Activated CD4-positive, alpha-beta memory T cell treated with anti-CD3 and anti-CD28 coated beads for 36 hours (primary cell): ENCODE measurements at regions not wholly inside any gene's neighbourhood (a gene's known extent, or its start where the extent isn't known, plus 50 kb on each side); places are given as distances from the start of the nearest gene placed in this dataset.
A peak's percentile ranks its signal among the peaks of the same experiment; 100 is the strongest.

ENCODE experiments used
- CTCF ChIA-PET: fragments of 350-600 bp; sonication (Branson Sonifier 250); formaldehyde crosslinking; loops from one replicate; lab custom pipeline; 2021; ENCODE audit warnings: antibody characterized with exemption, inconsistent platforms; lab: Charles Lee
- POLR2A ChIA-PET: fragments of 350-600 bp; sonication (Branson Sonifier 250); formaldehyde crosslinking; loops from one replicate; lab custom pipeline; 2021; ENCODE audit warnings: antibody characterized with exemption; lab: Charles Lee
- DNase-seq: peaks from one replicate; pipeline ENCODE4 v3.0.0-alpha.2; 2020
- H3K27ac Mint-ChIP-seq: one replicate; pipeline ENCODE4 v1.8.0; 2021; ENCODE audit warnings: mixed read lengths
- H3K27me3 Mint-ChIP-seq: one replicate; pipeline ENCODE4 v1.8.0; 2021; ENCODE audit warnings: mixed read lengths
- H3K36me3 Mint-ChIP-seq: one replicate; pipeline ENCODE4 v1.8.0; 2021; ENCODE audit warnings: mixed read lengths
- H3K4me1 Mint-ChIP-seq: one replicate; pipeline ENCODE4 v1.8.0; 2021; ENCODE audit warnings: low read depth, mixed read lengths
- H3K4me3 Mint-ChIP-seq: one replicate; pipeline ENCODE4 v1.8.0; 2021; ENCODE audit warnings: mild to moderate bottlenecking, mixed read lengths
- H3K9me3 Mint-ChIP-seq: one replicate; pipeline ENCODE4 v1.8.0; 2021; ENCODE audit warnings: mixed read lengths
- intact Hi-C: fragments of 100-400 bp; cut with micrococcal nuclease; formaldehyde crosslinking; loops from one replicate; pipeline ENCODE4 v1.15.1; 2023

DNA sequence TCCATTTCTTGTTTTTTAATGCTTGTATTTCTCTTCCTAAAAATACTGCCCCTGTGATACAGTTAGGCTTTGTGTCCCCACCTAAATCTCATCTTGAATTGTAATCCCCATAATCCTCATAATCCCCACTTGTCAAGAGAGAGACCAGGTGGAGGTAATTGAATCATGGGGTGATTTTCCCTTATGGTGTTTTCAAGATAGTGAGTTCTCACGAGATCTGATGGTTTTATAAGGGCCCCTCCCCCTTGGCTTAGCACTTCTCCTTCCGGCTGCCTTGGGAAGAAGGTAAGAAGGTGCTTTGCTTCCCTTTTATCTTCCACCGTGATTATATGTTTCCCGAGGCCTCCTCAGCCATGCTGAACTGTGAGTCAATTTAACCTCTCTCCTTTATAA lies 227.4 kb downstream of the MAN2A1 start:
- Mint-ChIP-seq H3K27me3 (no peaks in the 10 kb centered on the region), H3K4me1 (peaks cover 20% of the 10 kb centered on the region), H3K4me3 (no peak overlapping the region), H3K36me3 (no peaks in the 10 kb centered on the region), H3K9me3 (no peaks in the 10 kb centered on the region), H3K27ac (no peak overlapping the region)
- ChIA-PET POLR2A (no interaction called here), CTCF (no interaction called here)
- no peak for DNase-seq
- intact Hi-C loops: no loop called here

DNA sequence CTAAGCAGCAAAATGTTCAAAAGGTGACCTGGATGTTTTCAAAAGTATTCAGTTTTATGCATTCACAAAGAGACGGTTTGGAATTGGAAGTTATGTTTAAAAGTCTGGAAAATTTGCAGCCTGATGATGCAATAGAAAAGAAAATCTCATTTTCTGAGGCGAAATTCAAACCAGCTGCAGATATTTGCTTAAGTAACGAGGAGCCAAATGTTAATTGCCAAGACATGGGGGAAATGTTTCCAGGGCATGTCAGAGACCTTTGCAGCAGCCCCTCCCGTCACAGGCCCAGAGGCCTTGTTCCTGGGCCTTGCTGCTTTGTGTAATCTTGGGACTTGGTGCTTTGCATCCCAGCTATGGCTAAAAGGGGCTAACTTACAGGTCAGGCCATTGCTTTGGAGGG lies 228.2 kb downstream of the MAN2A1 start:
- no peaks in the 10 kb centered on the region for H3K27me3 Mint-ChIP-seq
- intact Hi-C loops: no loop called here
- ChIA-PET POLR2A (no interaction called here), CTCF (no interaction called here)
- no peaks in the 10 kb centered on the region for H3K9me3 Mint-ChIP-seq
- H3K36me3 Mint-ChIP-seq: no peaks in the 10 kb centered on the region
- no peak overlapping the region for H3K27ac Mint-ChIP-seq
- H3K4me3 Mint-ChIP-seq: no peak overlapping the region
- H3K4me1 Mint-ChIP-seq: peaks cover 27% of the 10 kb centered on the region
- DNase-seq: no peak

GRCh38 chr5:109920736-109921135 lies 231.0 kb downstream of the MAN2A1 start:
- Mint-ChIP-seq H3K9me3 (no peaks in the 10 kb centered on the region), H3K36me3 (no peaks in the 10 kb centered on the region), H3K4me1 (peaks cover 35% of the 10 kb centered on the region), H3K4me3 (no peak overlapping the region), H3K27ac (peak overlapping the region; percentile 86), H3K27me3 (no peaks in the 10 kb centered on the region)
- no peak for DNase-seq
- ChIA-PET POLR2A (no interaction called here), CTCF (no interaction called here)
- intact Hi-C loops: loop anchor here (2.0 to 5.0 kb wide), 2 partner anchors 63 to 230 kb away; no protein-coding TSS in a partner anchor

GRCh38 chr5:109921735-109922380 lies 232.1 kb downstream of the MAN2A1 start:
- CTCF ChIA-PET: interaction anchor here (0.7 kb wide), 1 partner anchor 241 kb away, joined by 3 read pairs; no protein-coding TSS in a partner anchor
- Mint-ChIP-seq H3K27me3 (no peaks in the 10 kb centered on the region), H3K27ac (peak overlapping the region; percentile 86), H3K36me3 (no peaks in the 10 kb centered on the region), H3K4me1 (peaks cover 32% of the 10 kb centered on the region), H3K9me3 (no peaks in the 10 kb centered on the region), H3K4me3 (peak overlapping the region; percentile 37)
- POLR2A ChIA-PET: interaction anchor here (1.2 kb wide), 1 partner anchor 15 kb away, joined by 3 read pairs; no protein-coding TSS in a partner anchor
- intact Hi-C loops: loop anchor here (1.0 to 5.0 kb wide), 3 partner anchors 14 to 231 kb away; no protein-coding TSS in a partner anchor
- DNase-seq: peak; percentile 63

GRCh38 chr5:109922381-109922995 lies 232.8 kb downstream of the MAN2A1 start:
- H3K4me3 Mint-ChIP-seq: no peak overlapping the region
- POLR2A ChIA-PET: interaction anchor here (1.2 kb wide), 1 partner anchor 14 kb away, joined by 3 read pairs; no protein-coding TSS in a partner anchor
- DNase-seq: peak; percentile 34

DNA sequence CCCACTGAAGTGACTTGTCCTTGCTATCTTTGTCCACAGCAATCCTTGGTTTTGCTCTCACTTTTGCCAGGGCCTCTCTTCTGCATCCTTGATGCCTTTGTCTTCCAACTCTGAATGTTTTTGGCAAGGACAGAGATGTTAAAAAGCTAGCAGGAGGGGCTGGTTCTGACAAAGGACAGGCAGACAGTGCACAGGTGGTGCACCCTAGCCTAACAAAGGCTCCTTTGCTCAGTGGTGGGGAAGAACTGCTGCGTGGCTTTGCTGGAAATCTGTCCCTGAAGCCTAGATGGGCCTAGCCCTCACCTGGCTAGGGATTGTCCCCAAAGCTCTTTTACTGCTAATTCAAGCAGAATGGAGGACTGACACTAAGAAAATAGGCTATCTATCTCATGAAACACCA lies 233.5 kb downstream of the MAN2A1 start:
- Mint-ChIP-seq H3K4me3 (no peak overlapping the region), H3K27ac (no peak overlapping the region), H3K4me1 (peaks cover 32% of the 10 kb centered on the region), H3K9me3 (no peaks in the 10 kb centered on the region), H3K36me3 (no peaks in the 10 kb centered on the region), H3K27me3 (no peaks in the 10 kb centered on the region)
- CTCF ChIA-PET: no interaction called here
- no peak for DNase-seq
- POLR2A ChIA-PET: no interaction called here
- intact Hi-C loops: loop anchor here (5.0 kb wide), 1 partner anchor 66 kb away; no protein-coding TSS in a partner anchor

More at GRCh38 chr5:109922381-109922995, 232.8 kb downstream of the MAN2A1 start:
- H3K36me3 Mint-ChIP-seq: no peaks in the 10 kb centered on the region
- intact Hi-C loops: loop anchor here (1.0 to 5.0 kb wide), 2 partner anchors 14 to 65 kb away; no protein-coding TSS in a partner anchor
- no peaks in the 10 kb centered on the region for H3K9me3 Mint-ChIP-seq
- CTCF ChIA-PET: no interaction called here
- peak overlapping the region; percentile 86 for H3K27ac Mint-ChIP-seq
- H3K4me1 Mint-ChIP-seq: peaks cover 32% of the 10 kb centered on the region
- no peaks in the 10 kb centered on the region for H3K27me3 Mint-ChIP-seq

- POLR2A ChIA-PET: no interaction called here
- Mint-ChIP-seq H3K4me1 (peaks cover 32% of the 10 kb centered on the region), H3K27me3 (no peaks in the 10 kb centered on the region), H3K27ac (no peak overlapping the region), H3K4me3 (no peak overlapping the region), H3K36me3 (no peaks in the 10 kb centered on the region), H3K9me3 (no peaks in the 10 kb centered on the region)
- intact Hi-C loops: loop anchor here (5.0 kb wide), 1 partner anchor 67 kb away; no protein-coding TSS in a partner anchor
- CTCF ChIA-PET: no interaction called here
- DNase-seq: no peak
Measured at GRCh38 chr5:109924237-109925107, 234.7 kb downstream of the MAN2A1 start.

DNA sequence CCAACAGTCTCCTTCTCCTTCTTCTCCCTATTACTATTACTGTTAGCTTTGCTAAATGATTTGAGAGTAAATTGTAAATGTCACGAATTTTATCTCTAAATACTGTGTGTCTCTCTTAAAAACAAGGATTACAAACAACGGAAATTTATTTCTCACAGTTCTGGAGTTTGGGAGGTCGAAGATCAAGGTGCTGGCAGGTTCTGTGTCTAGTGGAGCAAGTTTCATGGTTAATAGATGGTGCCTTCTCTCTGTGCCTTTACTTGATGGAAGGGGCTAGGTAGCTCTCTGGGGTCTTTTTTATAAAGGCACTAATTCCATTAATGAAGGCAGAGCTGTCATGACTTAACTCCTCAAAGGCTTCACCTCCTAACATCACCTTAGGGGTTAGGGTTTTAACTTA lies 237.9 kb downstream of the MAN2A1 start:
- POLR2A ChIA-PET: no interaction called here
- H3K4me1 Mint-ChIP-seq: peaks cover 11% of the 10 kb centered on the region
- no peaks in the 10 kb centered on the region for H3K27me3 Mint-ChIP-seq
- H3K27ac Mint-ChIP-seq: no peak overlapping the region
- no peaks in the 10 kb centered on the region for H3K36me3 Mint-ChIP-seq
- CTCF ChIA-PET: no interaction called here
- H3K9me3 Mint-ChIP-seq: no peaks in the 10 kb centered on the region
- no peak for DNase-seq
- intact Hi-C loops: no loop called here
- H3K4me3 Mint-ChIP-seq: no peak overlapping the region

GRCh38 chr5:109928046-109928445 lies 238.3 kb downstream of the MAN2A1 start:
- Mint-ChIP-seq H3K4me1 (peaks cover 9% of the 10 kb centered on the region), H3K36me3 (no peaks in the 10 kb centered on the region), H3K9me3 (no peaks in the 10 kb centered on the region), H3K4me3 (no peak overlapping the region), H3K27me3 (peaks cover 1% of the 10 kb centered on the region), H3K27ac (no peak overlapping the region)
- ChIA-PET POLR2A (no interaction called here), CTCF (no interaction called here)
- DNase-seq: no peak
- intact Hi-C loops: no loop called here

DNA sequence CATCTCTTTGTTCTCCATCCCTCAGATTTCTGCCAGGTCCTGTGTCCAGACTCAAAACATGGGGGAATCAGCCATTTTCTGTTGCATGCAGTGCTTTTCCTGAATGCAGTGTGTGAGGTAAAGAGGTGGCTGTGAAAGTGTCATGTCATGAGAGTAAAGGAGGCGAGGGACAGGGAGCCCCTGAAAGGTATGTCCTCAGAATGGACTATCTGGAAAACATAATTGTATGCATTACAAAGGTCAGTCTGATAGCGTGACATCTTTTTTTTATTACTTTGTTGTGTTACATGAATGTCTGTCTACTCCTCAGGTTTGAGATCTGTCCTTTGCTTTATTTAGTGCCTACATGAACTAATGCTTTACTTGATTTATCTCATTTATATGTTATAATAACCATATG lies 239.1 kb downstream of the MAN2A1 start:
- Mint-ChIP-seq H3K27ac (no peak overlapping the region), H3K9me3 (no peaks in the 10 kb centered on the region), H3K27me3 (peaks cover 1% of the 10 kb centered on the region), H3K36me3 (no peaks in the 10 kb centered on the region), H3K4me1 (peaks cover 2% of the 10 kb centered on the region), H3K4me3 (no peak overlapping the region)
- intact Hi-C loops: no loop called here
- ChIA-PET POLR2A (no interaction called here), CTCF (no interaction called here)
- no peak for DNase-seq

GRCh38 chr5:109929376-109929775 lies 239.6 kb downstream of the MAN2A1 start:
- no peak for DNase-seq
- Mint-ChIP-seq H3K27me3 (peaks cover 1% of the 10 kb centered on the region), H3K27ac (no peak overlapping the region), H3K9me3 (no peaks in the 10 kb centered on the region), H3K4me1 (peaks cover 2% of the 10 kb centered on the region), H3K36me3 (no peaks in the 10 kb centered on the region), H3K4me3 (no peak overlapping the region)
- intact Hi-C loops: no loop called here
- ChIA-PET POLR2A (no interaction called here), CTCF (no interaction called here)

DNA sequence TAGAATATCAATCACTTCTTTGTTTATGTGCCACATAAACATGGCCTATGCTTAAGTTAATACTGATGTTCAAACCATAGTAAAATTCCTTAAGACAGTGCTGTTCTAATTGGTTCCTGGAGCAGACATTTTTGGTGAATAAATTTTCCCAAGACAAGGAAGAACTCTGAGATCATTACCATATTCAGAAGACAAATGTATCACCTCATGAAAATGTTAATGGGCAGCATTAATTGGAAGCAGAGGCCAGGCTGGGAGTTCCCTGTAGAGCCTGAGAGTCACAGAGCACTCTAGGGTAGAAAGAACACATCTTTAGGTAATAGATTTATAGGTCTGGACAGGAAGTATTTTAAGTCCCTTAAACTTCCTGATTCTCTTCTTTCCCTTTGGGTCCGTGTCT lies 240.2 kb downstream of the MAN2A1 start:
- intact Hi-C loops: no loop called here

More for the DNA sequence above, 240.2 kb downstream of the MAN2A1 start:
- peaks cover 1% of the 10 kb centered on the region for H3K27me3 Mint-ChIP-seq
- H3K36me3 Mint-ChIP-seq: no peaks in the 10 kb centered on the region
- no peak overlapping the region for H3K27ac Mint-ChIP-seq
- H3K4me1 Mint-ChIP-seq: peaks cover 2% of the 10 kb centered on the region
- H3K9me3 Mint-ChIP-seq: no peaks in the 10 kb centered on the region
- no peak for DNase-seq
- H3K4me3 Mint-ChIP-seq: no peak overlapping the region
- ChIA-PET CTCF (no interaction called here), POLR2A (no interaction called here)
